ENCODE measurements at regions not wholly inside any gene's neighbourhood (a gene's known extent, or its start where the extent isn't known, plus 50 kb on each side); places are given as distances from the start of the nearest gene placed in this dataset.

GRCh38 chr2:198791623-198792022, 666.1 kb downstream of the SATB2 start:
- no peaks in the 10 kb centered on the region for H4K20me1 ChIP-seq (ENCODE audit: insufficient read depth, low read length)
- no peak for FAIRE-seq
- no peak for DNase-seq (ENCODE audit: low read depth)
- H3K27me3 ChIP-seq (ENCODE audit: insufficient read depth, low read length): no peaks in the 10 kb centered on the region
- H3K9me3 ChIP-seq (ENCODE audit: insufficient read depth, low read depth, low read length): no peaks in the 10 kb centered on the region
- Mint-ChIP-seq H3K27ac (ENCODE audit: unreplicated experiment) (no peak overlapping the region), H3K27me3 (ENCODE audit: low read depth, unreplicated experiment) (no peaks in the 10 kb centered on the region), H3K4me1 (ENCODE audit: low read depth, unreplicated experiment) (no peaks in the 10 kb centered on the region), H3K4me3 (ENCODE audit: unreplicated experiment) (no peak overlapping the region), H3K36me3 (ENCODE audit: low read depth, unreplicated experiment) (no peaks in the 10 kb centered on the region), H3K9me3 (ENCODE audit: unreplicated experiment) (no peaks in the 10 kb centered on the region)
- H3K9ac ChIP-seq (ENCODE audit: low read length): no peak overlapping the region
- no peak overlapping the region for H3K27ac ChIP-seq (ENCODE audit: low read depth, low read length)
- H3K36me3 ChIP-seq (ENCODE audit: insufficient read depth, low read length): no peaks in the 10 kb centered on the region
- H3K79me2 ChIP-seq (ENCODE audit: insufficient read depth, low read length): no peaks in the 10 kb centered on the region
- TF ChIP-seq CTCF (IDR thresholded peaks at IDR 0.05; ENCODE audit: insufficient read depth, low read depth, low read length) (no peak), EZH2 (IDR thresholded peaks at IDR 0.05; ENCODE audit: insufficient read depth, low read length) (no peak)
- H3K4me2 ChIP-seq (ENCODE audit: low read length): no peak overlapping the region
- H3K4me3 ChIP-seq (ENCODE audit: insufficient read depth, low read depth, low read length): no peak overlapping the region
- no peak overlapping the region for H2AFZ ChIP-seq (ENCODE audit: low read depth, low read length)
- no peaks in the 10 kb centered on the region for H3K4me1 ChIP-seq (ENCODE audit: insufficient read depth, low read length)

GRCh38 chr2:198788676-198789075, 669.1 kb downstream of the SATB2 start:
- Mint-ChIP-seq H3K9me3 (ENCODE audit: unreplicated experiment) (peaks cover 2% of the 10 kb centered on the region), H3K4me1 (ENCODE audit: low read depth, unreplicated experiment) (no peaks in the 10 kb centered on the region), H3K4me3 (ENCODE audit: unreplicated experiment) (no peak overlapping the region), H3K27ac (ENCODE audit: unreplicated experiment) (no peak overlapping the region), H3K27me3 (ENCODE audit: low read depth, unreplicated experiment) (no peaks in the 10 kb centered on the region), H3K36me3 (ENCODE audit: low read depth, unreplicated experiment) (no peaks in the 10 kb centered on the region)
- DNase-seq (ENCODE audit: low read depth): no peak
- H3K9me3 ChIP-seq (ENCODE audit: insufficient read depth, low read depth, low read length): no peaks in the 10 kb centered on the region
- no peak overlapping the region for H3K4me2 ChIP-seq (ENCODE audit: low read length)
- H3K79me2 ChIP-seq (ENCODE audit: insufficient read depth, low read length): no peaks in the 10 kb centered on the region
- H4K20me1 ChIP-seq (ENCODE audit: insufficient read depth, low read length): no peaks in the 10 kb centered on the region
- no peak overlapping the region for H3K27ac ChIP-seq (ENCODE audit: low read depth, low read length)
- H3K36me3 ChIP-seq (ENCODE audit: insufficient read depth, low read length): no peaks in the 10 kb centered on the region
- no peak for TF ChIP-seq EZH2 (IDR thresholded peaks at IDR 0.05; ENCODE audit: insufficient read depth, low read length)
- TF ChIP-seq CTCF (IDR thresholded peaks at IDR 0.05; ENCODE audit: insufficient read depth, low read depth, low read length): no peak
- H3K9ac ChIP-seq (ENCODE audit: low read length): no peak overlapping the region
- no peak overlapping the region for H2AFZ ChIP-seq (ENCODE audit: low read depth, low read length)
- FAIRE-seq: no peak
- no peaks in the 10 kb centered on the region for H3K27me3 ChIP-seq (ENCODE audit: insufficient read depth, low read length)
- no peaks in the 10 kb centered on the region for H3K4me1 ChIP-seq (ENCODE audit: insufficient read depth, low read length)
- H3K4me3 ChIP-seq (ENCODE audit: insufficient read depth, low read depth, low read length): no peak overlapping the region

GRCh38 chr2:198782734-198783133, 675.0 kb downstream of the SATB2 start:
- H3K79me2 ChIP-seq (ENCODE audit: insufficient read depth, low read length): no peaks in the 10 kb centered on the region
- no peak overlapping the region for H3K4me3 Mint-ChIP-seq (ENCODE audit: unreplicated experiment)
- H3K4me1 Mint-ChIP-seq (ENCODE audit: low read depth, unreplicated experiment): no peaks in the 10 kb centered on the region
- no peak overlapping the region for H3K27ac ChIP-seq (ENCODE audit: low read depth, low read length)
- TF ChIP-seq CTCF (IDR thresholded peaks at IDR 0.05; ENCODE audit: insufficient read depth, low read depth, low read length) (no peak), EZH2 (IDR thresholded peaks at IDR 0.05; ENCODE audit: insufficient read depth, low read length) (no peak)
- peaks cover 2% of the 10 kb centered on the region for H3K9me3 Mint-ChIP-seq (ENCODE audit: unreplicated experiment)
- no peaks in the 10 kb centered on the region for H3K27me3 ChIP-seq (ENCODE audit: insufficient read depth, low read length)
- no peak overlapping the region for H3K9ac ChIP-seq (ENCODE audit: low read length)
- H3K27ac Mint-ChIP-seq (ENCODE audit: unreplicated experiment): no peak overlapping the region
- no peak for DNase-seq (ENCODE audit: low read depth)
- FAIRE-seq: no peak
- H3K36me3 Mint-ChIP-seq (ENCODE audit: low read depth, unreplicated experiment): no peaks in the 10 kb centered on the region
- H3K4me3 ChIP-seq (ENCODE audit: insufficient read depth, low read depth, low read length): no peak overlapping the region
- no peak overlapping the region for H3K4me2 ChIP-seq (ENCODE audit: low read length)
- no peaks in the 10 kb centered on the region for H3K4me1 ChIP-seq (ENCODE audit: insufficient read depth, low read length)
- no peak overlapping the region for H2AFZ ChIP-seq (ENCODE audit: low read depth, low read length)
- H3K36me3 ChIP-seq (ENCODE audit: insufficient read depth, low read length): no peaks in the 10 kb centered on the region
- H3K9me3 ChIP-seq (ENCODE audit: insufficient read depth, low read depth, low read length): no peaks in the 10 kb centered on the region
- peaks cover 6% of the 10 kb centered on the region for H3K27me3 Mint-ChIP-seq (ENCODE audit: low read depth, unreplicated experiment)
- no peaks in the 10 kb centered on the region for H4K20me1 ChIP-seq (ENCODE audit: insufficient read depth, low read length)
